IPS-NIHi11 (cell line): ENCODE measurements at regions not wholly inside any gene's neighbourhood (a gene's known extent, or its start where the extent isn't known, plus 50 kb on each side); places are given as distances from the start of the nearest gene placed in this dataset.

ENCODE experiments used
- DNase-seq: peaks from one replicate; pipeline ENCODE4 v3.0.0; 2012; ENCODE audit warnings: mixed read lengths, low spot score

GRCh38 chr6:66421570-66421969 is 714.5 kb upstream of the EYS start:
- peak; percentile 20 for DNase-seq

DNA sequence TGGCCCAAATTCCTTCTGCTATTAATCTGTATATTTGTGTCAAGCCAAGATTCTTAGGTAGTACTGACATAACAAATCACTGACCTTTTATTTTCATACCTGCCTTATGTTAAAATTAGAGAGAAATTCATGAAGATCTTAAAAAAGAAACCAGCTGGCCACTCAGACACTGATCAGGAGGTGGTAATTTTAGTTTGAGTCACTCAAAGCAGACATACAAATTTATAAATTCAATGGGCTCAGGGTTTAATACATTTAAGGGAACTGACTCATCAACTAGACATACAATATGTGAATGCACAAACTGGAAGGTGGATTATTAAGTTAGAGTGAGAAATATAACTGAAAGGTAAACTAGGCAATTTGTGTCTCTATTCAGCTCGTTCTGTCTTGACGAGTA is 711.9 kb upstream of the EYS start:
- DNase-seq = no peak

GRCh38 chr6:66403966-66404365 is 696.9 kb upstream of the EYS start:
- no peak for DNase-seq

DNA sequence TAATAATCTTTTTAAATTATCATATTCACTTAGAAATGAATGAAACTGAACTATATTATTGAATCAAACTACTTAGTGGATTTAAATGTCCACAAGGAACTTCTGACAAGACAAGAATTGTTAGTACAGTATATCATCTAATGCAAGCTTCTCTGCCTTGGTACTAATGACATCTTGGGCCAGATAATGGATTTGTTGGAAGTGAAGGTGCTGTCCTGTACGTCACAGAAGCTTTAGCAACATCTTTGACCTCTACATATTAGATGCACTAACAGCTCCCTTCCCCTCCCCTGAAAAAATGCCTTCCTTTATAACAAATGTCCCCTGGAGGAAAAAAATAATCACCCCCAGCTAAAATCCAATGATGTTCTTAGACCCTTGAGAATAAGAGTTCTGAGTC is 695.8 kb upstream of the EYS start:
- DNase-seq = no peak

- DNase-seq = no peak
These were observed 689.5 kb upstream of the EYS start for GRCh38 chr6:66396549-66396948.

DNA sequence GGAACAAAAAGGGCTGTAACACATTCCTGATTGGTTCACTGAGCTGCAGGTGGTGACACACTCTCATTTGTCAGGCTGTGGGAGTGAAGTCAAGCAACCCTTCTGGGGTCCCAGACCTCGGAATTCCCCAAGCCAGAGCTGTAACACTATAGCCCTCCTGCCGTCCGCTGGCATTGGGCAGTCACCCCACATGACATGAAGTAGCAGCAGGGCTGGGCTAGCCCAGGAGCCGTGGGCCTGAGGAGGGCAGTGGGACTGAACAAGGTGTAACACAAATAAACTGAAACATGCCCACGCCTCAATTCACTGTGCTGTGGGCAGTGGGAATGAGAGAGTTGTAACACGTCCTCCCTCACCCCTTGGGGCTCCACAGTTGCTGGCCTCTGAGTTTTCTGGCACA is 689.1 kb upstream of the EYS start:
- DNase-seq = no peak

DNA sequence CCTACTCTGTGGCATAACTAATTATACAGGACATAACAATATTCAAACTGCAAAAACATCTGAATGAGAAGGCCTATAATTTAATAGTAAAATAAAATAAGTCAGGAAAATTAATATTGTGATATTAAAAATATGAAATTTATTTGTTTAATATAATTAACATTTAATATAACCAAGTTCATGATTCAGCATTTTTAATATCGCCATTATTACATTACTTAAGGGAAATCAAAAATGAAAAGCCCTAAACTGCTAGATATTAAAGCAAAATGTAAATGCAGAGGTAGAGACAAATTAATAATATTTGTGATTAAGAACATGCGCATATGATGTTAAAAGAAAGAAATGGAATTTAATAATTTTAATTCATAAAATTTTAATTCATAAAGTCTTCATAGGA is 683.4 kb upstream of the EYS start:
- no peak for DNase-seq

GRCh38 chr6:66376001-66376400 is 669.0 kb upstream of the EYS start:
- no peak for DNase-seq

DNA sequence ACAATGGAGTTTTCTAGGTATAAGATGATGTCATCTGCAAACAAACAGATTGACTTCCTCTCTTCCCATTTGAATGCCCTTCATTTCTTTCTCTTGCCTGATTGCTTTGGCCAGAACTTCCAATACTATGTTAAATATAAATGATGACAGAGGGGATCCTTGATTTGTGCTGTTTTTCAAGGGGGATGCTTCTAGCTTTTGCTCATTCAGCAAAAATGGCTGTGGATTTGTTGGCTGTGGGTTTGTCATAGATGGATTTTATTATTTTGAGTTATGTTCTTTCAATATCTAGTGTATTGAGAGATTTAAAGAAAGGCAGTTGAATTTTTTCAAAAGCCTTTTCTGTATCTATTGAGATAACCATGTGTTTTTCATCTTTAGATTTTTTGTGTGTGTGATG is 662.4 kb upstream of the EYS start:
- DNase-seq = no peak

DNA sequence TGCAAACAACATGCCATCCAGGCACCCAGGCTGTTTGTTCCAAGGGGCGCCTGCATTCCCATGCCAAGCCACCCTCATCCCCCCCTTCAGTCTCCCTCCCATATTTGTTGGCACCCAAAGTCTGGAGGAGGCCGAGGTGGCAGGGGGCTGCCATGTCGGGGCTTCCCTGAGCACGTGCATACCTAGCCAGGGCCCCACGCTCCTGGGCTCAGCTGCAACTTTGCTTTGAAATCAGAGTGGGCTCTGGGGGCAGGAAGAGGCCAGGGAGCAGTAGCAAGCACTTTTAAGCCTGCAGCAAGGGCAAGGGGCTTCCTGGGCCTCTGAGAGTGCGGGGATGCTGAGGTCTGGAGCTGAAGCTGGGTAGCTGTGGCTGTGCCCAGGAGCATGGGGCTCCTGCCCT is 655.9 kb upstream of the EYS start:
- no peak for DNase-seq

GRCh38 chr6:66361886-66362285 is 654.9 kb upstream of the EYS start:
- DNase-seq = no peak

DNA sequence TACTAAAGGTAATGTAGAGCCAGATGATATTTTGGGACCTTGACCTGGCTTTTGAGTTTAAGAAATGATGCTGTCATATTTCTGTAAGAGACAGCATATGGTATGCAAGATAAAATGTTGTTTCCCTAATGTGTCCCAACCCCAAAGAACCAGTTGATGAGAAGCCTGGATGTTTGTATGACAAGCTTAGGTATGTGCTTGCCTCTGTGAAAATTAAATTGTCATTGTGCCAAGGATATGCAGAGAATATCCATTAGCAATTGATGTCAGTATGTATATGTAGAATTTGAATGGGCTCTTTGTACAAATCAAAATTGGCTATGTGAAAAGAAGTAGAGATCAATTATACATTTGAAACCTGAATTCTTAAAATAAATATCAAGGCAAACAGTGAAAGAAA is 650.8 kb upstream of the EYS start:
- no peak for DNase-seq

DNA sequence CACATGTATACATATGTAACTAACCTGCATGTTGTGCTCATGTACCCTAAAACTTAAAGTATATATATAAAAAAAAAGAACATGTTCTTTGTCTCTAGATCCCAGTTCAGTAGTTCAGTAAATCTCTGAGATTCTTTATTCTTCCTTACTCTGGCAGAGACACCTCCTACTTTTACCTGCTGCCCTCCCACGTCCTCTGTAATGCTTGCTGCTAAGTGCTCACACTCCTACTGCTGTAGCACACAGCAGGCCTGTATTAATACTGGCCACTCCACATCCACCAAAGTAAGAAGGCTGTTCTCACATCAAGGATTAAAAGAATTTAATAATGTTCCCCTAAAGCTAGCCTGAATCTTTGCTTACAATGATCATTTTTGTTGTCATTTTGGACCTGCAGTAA is 648.4 kb upstream of the EYS start:
- DNase-seq = no peak

- DNase-seq = no peak
These were observed 637.8 kb upstream of the EYS start for GRCh38 chr6:66344796-66345195.

DNA sequence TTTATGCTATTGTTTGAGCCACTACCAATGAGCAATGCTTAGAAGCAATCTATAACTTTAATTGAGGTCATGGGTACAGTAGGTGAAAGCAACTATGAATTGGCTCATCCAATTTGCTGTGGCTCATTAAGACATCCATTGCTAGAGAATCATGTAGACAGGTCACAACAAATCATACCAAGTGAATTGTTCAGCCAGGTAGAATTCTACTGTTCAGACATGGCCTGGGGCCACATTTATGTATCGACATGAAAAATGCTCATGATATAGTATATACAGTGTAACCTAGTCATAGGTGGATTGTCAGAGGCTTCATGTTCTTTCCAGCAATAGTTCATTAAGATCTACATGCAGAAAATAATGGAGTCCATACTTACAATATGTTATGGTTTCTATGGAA is 633.7 kb upstream of the EYS start:
- DNase-seq = no peak

GRCh38 chr6:66336176-66336575 is 629.1 kb upstream of the EYS start:
- DNase-seq = no peak

DNA sequence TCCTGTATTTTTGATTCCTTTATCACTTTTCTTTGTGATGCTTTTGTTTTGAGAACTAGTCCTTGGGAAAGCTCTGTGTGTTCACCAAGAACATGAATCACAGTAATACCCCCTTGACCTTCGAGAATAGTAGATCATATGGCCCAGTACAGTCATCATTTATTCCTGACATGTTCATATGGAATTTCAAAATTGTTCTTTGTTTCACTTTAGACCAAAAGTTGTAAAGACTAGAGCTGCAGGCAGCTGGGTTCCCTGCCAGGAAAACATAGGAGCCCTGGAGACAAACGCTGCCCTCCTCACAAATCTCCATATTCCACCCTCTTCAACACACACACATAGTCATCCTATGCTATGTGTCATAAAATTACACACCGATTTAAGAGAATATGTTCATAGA is 621.2 kb upstream of the EYS start:
- DNase-seq = no peak

DNA sequence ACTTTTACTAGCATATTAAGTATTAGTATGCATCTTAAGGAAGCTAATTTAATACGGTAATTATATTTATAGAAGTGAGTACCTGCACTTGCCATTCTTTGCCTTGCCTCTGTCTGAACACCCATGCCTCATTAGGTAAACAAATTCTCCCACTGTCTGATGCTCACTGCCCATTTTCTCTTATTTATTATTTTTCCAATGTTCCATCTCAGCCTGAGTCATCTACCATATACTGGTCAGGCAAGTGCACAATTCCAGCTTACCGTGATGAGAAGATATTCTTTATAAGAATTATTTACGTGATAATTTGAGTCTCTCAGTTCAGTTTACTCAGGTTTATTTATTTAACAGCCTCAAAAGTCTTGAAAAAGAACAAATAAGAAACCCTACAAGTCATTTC is 619.2 kb upstream of the EYS start:
- DNase-seq = no peak

DNA sequence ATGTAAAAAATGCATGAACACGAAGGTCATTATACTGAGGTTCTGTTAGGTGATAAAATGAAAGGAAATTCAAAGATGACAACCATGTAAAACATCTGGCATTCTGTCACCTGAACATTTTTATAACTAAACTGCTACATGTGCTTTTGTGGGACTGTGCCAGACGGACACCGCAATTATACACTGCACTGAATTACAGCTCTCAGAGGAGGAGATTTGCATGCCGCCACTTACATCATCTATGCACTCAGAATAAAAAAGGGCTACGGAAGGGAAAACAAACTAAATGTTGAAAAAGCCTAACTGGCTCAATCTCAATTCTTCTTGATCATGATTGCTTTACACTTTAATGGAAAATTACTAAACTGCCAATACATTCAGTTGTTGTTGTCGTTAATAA is 614.0 kb upstream of the EYS start:
- no peak for DNase-seq

DNA sequence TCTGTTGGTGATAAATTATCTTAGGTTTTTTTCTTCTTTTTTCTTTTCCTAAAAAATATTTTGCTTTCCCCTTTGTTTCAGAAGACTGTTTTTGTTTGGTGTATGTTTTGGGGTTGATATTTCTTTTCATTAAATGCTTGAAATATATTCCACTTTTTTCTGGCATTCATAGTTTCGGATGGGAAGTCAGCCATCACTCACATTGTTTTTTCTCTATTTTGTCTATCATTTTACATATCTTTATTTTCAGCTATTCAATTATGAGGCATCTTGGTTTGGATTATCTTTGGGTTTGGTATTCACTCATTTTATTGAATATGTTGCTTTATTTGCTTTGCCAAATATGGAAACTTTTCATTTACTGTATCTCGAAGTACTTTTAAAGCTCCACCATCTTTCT is 600.5 kb upstream of the EYS start:
- DNase-seq = no peak

GRCh38 chr6:66291905-66292304 is 584.9 kb upstream of the EYS start:
- DNase-seq = no peak

DNA sequence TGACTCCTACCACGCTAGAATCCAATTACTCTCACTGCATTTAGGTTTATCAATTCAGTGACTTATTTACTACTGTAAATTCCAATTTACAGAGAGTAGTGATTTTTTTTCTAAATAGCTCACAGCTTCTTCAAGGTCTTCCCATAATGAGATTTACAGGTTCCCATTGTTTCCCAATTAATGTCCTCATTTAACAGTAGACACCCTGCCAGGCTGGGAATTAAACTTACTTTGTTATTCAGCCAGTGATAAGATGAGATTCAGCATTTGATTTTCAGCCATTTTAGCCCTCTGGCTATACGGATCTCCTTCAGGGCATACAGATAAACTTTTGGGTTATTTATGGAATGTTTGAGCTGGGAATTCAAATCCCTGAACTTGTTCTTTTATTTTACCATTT is 582.9 kb upstream of the EYS start:
- DNase-seq = no peak

GRCh38 chr6:66278115-66278514 is 571.1 kb upstream of the EYS start:
- DNase-seq = no peak

- no peak for DNase-seq
These were observed 570.4 kb upstream of the EYS start for GRCh38 chr6:66277400-66277799.

DNA sequence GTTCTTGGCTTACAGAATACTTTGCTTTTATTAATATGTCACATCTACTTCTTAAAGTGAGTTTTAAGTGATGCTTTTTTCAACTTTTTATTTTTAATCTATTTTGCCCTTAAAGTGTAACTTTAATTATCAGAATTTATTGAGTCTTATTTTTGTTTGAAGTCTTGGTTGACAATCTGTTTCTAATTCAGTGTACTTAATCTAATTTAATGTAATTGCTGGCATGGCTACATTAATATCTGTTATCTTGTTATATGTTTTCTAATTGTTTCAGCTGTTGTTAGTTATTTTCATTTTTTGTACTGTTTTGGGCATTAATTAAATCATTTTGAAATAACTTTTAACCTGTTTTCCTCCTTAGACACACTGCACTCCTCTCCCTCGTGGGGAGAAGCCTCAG is 558.7 kb upstream of the EYS start:
- no peak for DNase-seq
